GM23248 (cell line): ENCODE measurements at regions not wholly inside any gene's neighbourhood (a gene's known extent, or its start where the extent isn't known, plus 50 kb on each side); places are given as distances from the start of the nearest gene placed in this dataset.

Experiments used
- EZH2 ChIP-seq: fragments of 200-600 bp; sonication (generic); IDR thresholded peaks from 2 replicates; pipeline ENCODE4 v1.6.1; 2018; ENCODE audit warnings: antibody characterized with exemption, mild to moderate bottlenecking; ENCODE audit not compliant: insufficient read depth, poor library complexity, severe bottlenecking
- EZH2phosphoT487 ChIP-seq: fragments of 200-600 bp; sonication (generic); IDR thresholded peaks from 2 replicates; pipeline ENCODE4 v1.6.1; 2018; ENCODE audit warnings: antibody characterized with exemption, moderate library complexity, mild to moderate bottlenecking, low read depth; ENCODE audit not compliant: insufficient read depth

GRCh38 chr1:13922466-13923110 is 222.6 kb downstream of the PRDM2 start:
- TF ChIP-seq EZH2 = no peak
- TF ChIP-seq EZH2phosphoT487 = no peak
